ENCODE measurements at regions not wholly inside any gene's neighbourhood (a gene's known extent, or its start where the extent isn't known, plus 50 kb on each side); places are given as distances from the start of the nearest gene placed in this dataset.

- CTCF ChIA-PET: no interaction called here
- Histone ChIP-seq H3K4me1 (ENCODE audit: control insufficient read depth, insufficient read depth, low read length) (no peaks in the 10 kb centered on the region), H3K9me3 (ENCODE audit: control insufficient read depth, insufficient read depth, low read depth, low read length) (no peaks in the 10 kb centered on the region), H3K27ac (ENCODE audit: extremely low read depth, low read depth, low read length) (no peak overlapping the region), H3K36me3 (ENCODE audit: control insufficient read depth in 2 of 2, insufficient read depth in 1 of 2, low read length in 2 of 2) (no peaks in the 10 kb centered on the region), H3K4me3 (ENCODE audit: low read depth, low read length) (no peak overlapping the region)
- POLR2A ChIA-PET: no interaction called here
- no peak for TF ChIP-seq ZNF791 (tag by site-specific recombination; IDR thresholded peaks at IDR 0.05)
- TF ChIP-seq ZFP37 (tag by site-specific recombination; IDR thresholded peaks at IDR 0.05): no peak
- TF ChIP-seq ZSCAN18 (tag by site-specific recombination; IDR thresholded peaks at IDR 0.05): no peak
- no peak for TF ChIP-seq ZNF121 (tag by site-specific recombination; IDR thresholded peaks at IDR 0.05)
- no peak for TF ChIP-seq ZNF518A (tag by site-specific recombination; conservative IDR thresholded peaks at IDR 0.05; ENCODE audit: low read depth)
These were observed 308.3 kb downstream of the HS3ST1 start for GRCh38 chr4:11120435-11120834.

DNA sequence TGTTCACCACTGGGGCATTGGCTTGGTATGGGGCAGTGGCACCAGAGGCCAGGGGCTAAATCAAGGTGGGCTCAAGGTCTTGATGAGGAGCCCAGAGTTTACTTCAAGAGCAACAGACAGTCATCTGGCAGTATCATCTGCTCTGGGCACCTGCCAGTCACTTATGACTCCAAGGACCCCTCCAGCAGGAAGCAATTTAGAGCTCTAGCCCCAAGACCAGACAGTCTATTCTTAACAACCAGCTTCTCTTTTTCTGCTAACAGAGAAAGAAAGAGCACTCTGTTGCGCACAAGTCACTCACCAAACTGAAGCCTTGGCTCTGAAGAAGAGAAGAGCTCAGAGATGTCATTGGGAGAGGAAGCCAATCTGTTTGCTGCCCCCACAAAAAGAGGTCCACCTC is 309.2 kb downstream of the HS3ST1 start:
- Histone ChIP-seq H3K4me1 (ENCODE audit: control insufficient read depth, insufficient read depth, low read length) (no peaks in the 10 kb centered on the region), H3K36me3 (ENCODE audit: control insufficient read depth in 2 of 2, insufficient read depth in 1 of 2, low read length in 2 of 2) (no peaks in the 10 kb centered on the region), H3K4me3 (ENCODE audit: low read depth, low read length) (no peak overlapping the region), H3K9me3 (ENCODE audit: control insufficient read depth, insufficient read depth, low read depth, low read length) (no peaks in the 10 kb centered on the region), H3K27ac (ENCODE audit: extremely low read depth, low read depth, low read length) (no peak overlapping the region)
- CTCF ChIA-PET: no interaction called here
- POLR2A ChIA-PET: no interaction called here
- TF ChIP-seq ZNF580 (tag by site-specific recombination; IDR thresholded peaks at IDR 0.05) (no peak), ZNF239 (tag by site-specific recombination; IDR thresholded peaks at IDR 0.05) (no peak), ZNF175 (tag by site-specific recombination; IDR thresholded peaks at IDR 0.05) (no peak), WT1 (tag by site-specific recombination; IDR thresholded peaks at IDR 0.05) (no peak), ZNF518A (tag by site-specific recombination; conservative IDR thresholded peaks at IDR 0.05; ENCODE audit: low read depth) (no peak), ZNF513 (tag by site-specific recombination; IDR thresholded peaks at IDR 0.05) (no peak), ZNF266 (tag by site-specific recombination; IDR thresholded peaks at IDR 0.05; ENCODE audit: low read depth) (no peak), ELK4 (IDR thresholded peaks at IDR 0.05; ENCODE audit: borderline replicate concordance, low read depth, low read length) (no peak), ZNF133 (tag by site-specific recombination; IDR thresholded peaks at IDR 0.05) (no peak)
